Sigmoid colon (tissue), 4 donors: ENCODE measurements at regions not wholly inside any gene's neighbourhood (a gene's known extent, or its start where the extent isn't known, plus 50 kb on each side); places are given as distances from the start of the nearest gene placed in this dataset.

Source experiments
- EP300 ChIP-seq, 4 donors: sonication (generic); formaldehyde crosslinking; IDR thresholded peaks; one replicate each; pipeline ENCODE4 v1.6.1; 2017; ENCODE audit warnings: antibody characterized with exemption in 4 of 4
- TF ChIP-seq, protein P1 (sequence below), 4 experiments: fragments of 450-650 bp in 3 of 4; fragments of 200-600 bp in 1 of 4; IDR thresholded peaks; one replicate each; pipeline ENCODE4 v1.5.1; 2016 to 2019; ENCODE audit warnings: antibody characterized with exemption in 4 of 4, mild to moderate bottlenecking in 3 of 4, moderate library complexity in 2 of 4

DNA sequence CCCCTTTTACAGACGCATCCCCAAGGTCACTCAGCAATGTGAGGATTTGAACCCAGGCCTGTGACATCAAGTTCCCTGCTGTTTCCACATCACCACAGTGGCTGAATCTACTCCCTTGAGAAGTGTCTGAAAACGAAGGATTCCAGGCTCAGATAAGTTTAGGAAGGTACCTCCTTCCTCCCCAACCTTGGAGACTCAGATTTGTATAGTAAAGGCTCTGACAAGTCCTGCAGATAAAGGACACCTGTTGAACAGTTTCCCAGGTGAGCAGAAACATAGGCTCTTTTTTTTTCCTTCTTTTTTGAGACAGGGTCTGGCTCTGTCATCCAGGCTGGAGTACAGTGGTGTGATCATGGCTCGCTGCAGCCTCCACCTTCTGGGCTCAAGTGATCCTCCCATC is 56.4 kb upstream of the PTPRS start:
- TF ChIP-seq, protein P1, sequence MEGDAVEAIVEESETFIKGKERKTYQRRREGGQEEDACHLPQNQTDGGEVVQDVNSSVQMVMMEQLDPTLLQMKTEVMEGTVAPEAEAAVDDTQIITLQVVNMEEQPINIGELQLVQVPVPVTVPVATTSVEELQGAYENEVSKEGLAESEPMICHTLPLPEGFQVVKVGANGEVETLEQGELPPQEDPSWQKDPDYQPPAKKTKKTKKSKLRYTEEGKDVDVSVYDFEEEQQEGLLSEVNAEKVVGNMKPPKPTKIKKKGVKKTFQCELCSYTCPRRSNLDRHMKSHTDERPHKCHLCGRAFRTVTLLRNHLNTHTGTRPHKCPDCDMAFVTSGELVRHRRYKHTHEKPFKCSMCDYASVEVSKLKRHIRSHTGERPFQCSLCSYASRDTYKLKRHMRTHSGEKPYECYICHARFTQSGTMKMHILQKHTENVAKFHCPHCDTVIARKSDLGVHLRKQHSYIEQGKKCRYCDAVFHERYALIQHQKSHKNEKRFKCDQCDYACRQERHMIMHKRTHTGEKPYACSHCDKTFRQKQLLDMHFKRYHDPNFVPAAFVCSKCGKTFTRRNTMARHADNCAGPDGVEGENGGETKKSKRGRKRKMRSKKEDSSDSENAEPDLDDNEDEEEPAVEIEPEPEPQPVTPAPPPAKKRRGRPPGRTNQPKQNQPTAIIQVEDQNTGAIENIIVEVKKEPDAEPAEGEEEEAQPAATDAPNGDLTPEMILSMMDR (IDR thresholded peaks at IDR 0.05): no peak
- no peak for TF ChIP-seq EP300 (IDR thresholded peaks at IDR 0.05)
